ENCODE measurements at regions not wholly inside any gene's neighbourhood (a gene's known extent, or its start where the extent isn't known, plus 50 kb on each side); places are given as distances from the start of the nearest gene placed in this dataset.

- TF ChIP-seq CTCF (conservative IDR thresholded peaks at IDR 0.05 in 1 of 2, IDR thresholded peaks at IDR 0.05 in 1 of 2; ENCODE audit: extremely low read depth in 1 of 2, insufficient read depth in 1 of 2, low read depth in 1 of 2, low read length in 2 of 2) (no peak), EZH2 (IDR thresholded peaks at IDR 0.05; ENCODE audit: borderline replicate concordance, low read length) (no peak)
These were observed 75.8 kb upstream of the ACAN start for GRCh38 chr15:88727439-88727838.
